Body of pancreas (tissue), 4 donors: ENCODE measurements at regions not wholly inside any gene's neighbourhood (a gene's known extent, or its start where the extent isn't known, plus 50 kb on each side); places are given as distances from the start of the nearest gene placed in this dataset.

ENCODE experiments used
- CTCF ChIP-seq, 7 experiments: fragments of 450-650 bp in 4 of 7; fragments of 200-600 bp in 3 of 7; sonication (generic) in 3 of 7; IDR thresholded peaks; one replicate each; pipeline ENCODE4 v1.5.1; 2016 to 2019; ENCODE audit warnings: antibody characterized with exemption in 7 of 7
- POLR2A ChIP-seq, 3 donors: fragments of 450-650 bp; IDR thresholded peaks; one replicate each; pipeline ENCODE4 v1.6.1; 2016; ENCODE audit warnings: antibody characterized with exemption in 3 of 3, mild to moderate bottlenecking in 2 of 3

GRCh38 chr10:3968727-3969126 is 183.7 kb upstream of the KLF6 start:
- TF ChIP-seq CTCF (IDR thresholded peaks at IDR 0.05) (no peak), POLR2A (IDR thresholded peaks at IDR 0.05) (no peak)
